ENCODE measurements at regions not wholly inside any gene's neighbourhood (a gene's known extent, or its start where the extent isn't known, plus 50 kb on each side); places are given as distances from the start of the nearest gene placed in this dataset.

- Mint-ChIP-seq H3K9me3 (ENCODE audit: unreplicated experiment) (no peaks in the 10 kb centered on the region), H3K27ac (ENCODE audit: unreplicated experiment) (no peak overlapping the region), H3K4me1 (ENCODE audit: unreplicated experiment) (peaks cover 11% of the 10 kb centered on the region), H3K4me3 (ENCODE audit: unreplicated experiment) (no peak overlapping the region), H3K27me3 (ENCODE audit: unreplicated experiment) (no peaks in the 10 kb centered on the region), H3K36me3 (ENCODE audit: unreplicated experiment) (no peaks in the 10 kb centered on the region)
- no peak for DNase-seq (ENCODE audit: extremely low spot score, unreplicated experiment)
- TF ChIP-seq CTCF (IDR thresholded peaks at IDR 0.05): no peak
Measured at GRCh38 chr10:29829776-29830175, 195.0 kb upstream of the SVIL start.

GRCh38 chr10:29828956-29829355 is 194.2 kb upstream of the SVIL start:
- no peak for TF ChIP-seq CTCF (IDR thresholded peaks at IDR 0.05)
- no peak overlapping the region for H3K27ac Mint-ChIP-seq (ENCODE audit: unreplicated experiment)
- no peak for DNase-seq (ENCODE audit: extremely low spot score, unreplicated experiment)
- H3K36me3 Mint-ChIP-seq (ENCODE audit: unreplicated experiment): no peaks in the 10 kb centered on the region
- peaks cover 5% of the 10 kb centered on the region for H3K4me1 Mint-ChIP-seq (ENCODE audit: unreplicated experiment)
- no peaks in the 10 kb centered on the region for H3K27me3 Mint-ChIP-seq (ENCODE audit: unreplicated experiment)
- H3K9me3 Mint-ChIP-seq (ENCODE audit: unreplicated experiment): no peaks in the 10 kb centered on the region
- no peak overlapping the region for H3K4me3 Mint-ChIP-seq (ENCODE audit: unreplicated experiment)

- Mint-ChIP-seq H3K4me1 (ENCODE audit: unreplicated experiment) (peaks cover 5% of the 10 kb centered on the region), H3K36me3 (ENCODE audit: unreplicated experiment) (no peaks in the 10 kb centered on the region), H3K9me3 (ENCODE audit: unreplicated experiment) (no peaks in the 10 kb centered on the region), H3K27me3 (ENCODE audit: unreplicated experiment) (no peaks in the 10 kb centered on the region), H3K27ac (ENCODE audit: unreplicated experiment) (no peak overlapping the region), H3K4me3 (ENCODE audit: unreplicated experiment) (no peak overlapping the region)
- TF ChIP-seq CTCF (IDR thresholded peaks at IDR 0.05): no peak
- DNase-seq (ENCODE audit: extremely low spot score, unreplicated experiment): no peak
Measured at GRCh38 chr10:29828440-29828894, 193.7 kb upstream of the SVIL start.

- H3K4me1 Mint-ChIP-seq (ENCODE audit: unreplicated experiment): peaks cover 5% of the 10 kb centered on the region
- no peaks in the 10 kb centered on the region for H3K27me3 Mint-ChIP-seq (ENCODE audit: unreplicated experiment)
- H3K27ac Mint-ChIP-seq (ENCODE audit: unreplicated experiment): no peak overlapping the region
- H3K4me3 Mint-ChIP-seq (ENCODE audit: unreplicated experiment): no peak overlapping the region
- no peak for TF ChIP-seq CTCF (IDR thresholded peaks at IDR 0.05)
- no peaks in the 10 kb centered on the region for H3K9me3 Mint-ChIP-seq (ENCODE audit: unreplicated experiment)
- no peaks in the 10 kb centered on the region for H3K36me3 Mint-ChIP-seq (ENCODE audit: unreplicated experiment)
- no peak for DNase-seq (ENCODE audit: extremely low spot score, unreplicated experiment)
Measured at GRCh38 chr10:29827512-29827911, 192.7 kb upstream of the SVIL start.

- H3K36me3 Mint-ChIP-seq (ENCODE audit: unreplicated experiment): no peaks in the 10 kb centered on the region
- peaks cover 5% of the 10 kb centered on the region for H3K4me1 Mint-ChIP-seq (ENCODE audit: unreplicated experiment)
- H3K9me3 Mint-ChIP-seq (ENCODE audit: unreplicated experiment): no peaks in the 10 kb centered on the region
- no peak for TF ChIP-seq CTCF (IDR thresholded peaks at IDR 0.05)
- H3K4me3 Mint-ChIP-seq (ENCODE audit: unreplicated experiment): no peak overlapping the region
- H3K27me3 Mint-ChIP-seq (ENCODE audit: unreplicated experiment): no peaks in the 10 kb centered on the region
- H3K27ac Mint-ChIP-seq (ENCODE audit: unreplicated experiment): no peak overlapping the region
- DNase-seq (ENCODE audit: extremely low spot score, unreplicated experiment): no peak
Measured at GRCh38 chr10:29826801-29827450, 192.2 kb upstream of the SVIL start.
